GM18498 (cell line): ENCODE measurements at regions not wholly inside any gene's neighbourhood (a gene's known extent, or its start where the extent isn't known, plus 50 kb on each side); places are given as distances from the start of the nearest gene placed in this dataset.

Source experiments
- ATAC-seq: cut with Tn5 transposase; IDR thresholded peaks from one replicate; pipeline ENCODE4 v1.9.1; 2021; ENCODE audit warnings: mild to moderate bottlenecking, moderate library complexity; ENCODE audit not compliant: unreplicated experiment

GRCh38 chr4:163582703-163583102 is 88.2 kb downstream of the TMA16 start:
- ATAC-seq, result no peak

DNA sequence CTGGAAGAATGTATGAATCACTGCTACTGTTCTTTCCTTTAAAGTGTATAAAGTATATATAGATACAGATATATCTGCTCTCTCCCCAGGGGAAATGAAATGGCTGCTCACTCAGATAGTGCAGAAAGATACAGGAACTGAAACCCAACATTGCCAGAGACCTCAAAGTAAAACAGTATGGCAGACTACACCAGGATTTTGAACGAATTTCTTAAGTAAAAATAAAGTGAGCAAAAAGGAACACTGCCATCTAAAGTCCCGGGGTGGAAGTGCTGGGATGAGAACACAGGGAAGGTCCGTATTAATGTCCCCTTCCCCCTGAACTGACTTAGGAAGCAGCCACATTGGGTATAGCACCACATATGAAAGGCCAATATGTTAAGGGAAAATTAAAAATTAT is 93.4 kb downstream of the TMA16 start:
- ATAC-seq, result peak; percentile 55

DNA sequence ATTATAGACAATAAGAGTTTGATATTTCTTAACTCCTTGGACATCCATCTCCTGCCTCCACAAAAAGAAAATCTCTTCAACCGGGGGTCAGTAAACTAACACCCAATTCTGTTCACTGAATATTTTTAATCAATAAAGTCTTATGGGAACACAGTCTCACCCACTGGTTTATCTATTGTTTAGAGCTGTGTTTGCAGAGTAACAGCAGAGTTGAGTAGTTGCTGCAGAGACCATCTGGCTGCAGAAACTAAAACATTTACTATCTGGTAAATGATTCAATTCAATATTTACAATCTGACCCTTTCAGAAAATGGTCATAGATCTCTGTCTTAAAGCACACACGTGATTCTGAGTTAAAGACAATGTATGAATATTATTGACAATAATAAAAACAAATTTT is 94.0 kb downstream of the TMA16 start:
- ATAC-seq, result no peak

- ATAC-seq, result no peak
Observed at GRCh38 chr4:163590103-163590502, 95.6 kb downstream of the TMA16 start.

DNA sequence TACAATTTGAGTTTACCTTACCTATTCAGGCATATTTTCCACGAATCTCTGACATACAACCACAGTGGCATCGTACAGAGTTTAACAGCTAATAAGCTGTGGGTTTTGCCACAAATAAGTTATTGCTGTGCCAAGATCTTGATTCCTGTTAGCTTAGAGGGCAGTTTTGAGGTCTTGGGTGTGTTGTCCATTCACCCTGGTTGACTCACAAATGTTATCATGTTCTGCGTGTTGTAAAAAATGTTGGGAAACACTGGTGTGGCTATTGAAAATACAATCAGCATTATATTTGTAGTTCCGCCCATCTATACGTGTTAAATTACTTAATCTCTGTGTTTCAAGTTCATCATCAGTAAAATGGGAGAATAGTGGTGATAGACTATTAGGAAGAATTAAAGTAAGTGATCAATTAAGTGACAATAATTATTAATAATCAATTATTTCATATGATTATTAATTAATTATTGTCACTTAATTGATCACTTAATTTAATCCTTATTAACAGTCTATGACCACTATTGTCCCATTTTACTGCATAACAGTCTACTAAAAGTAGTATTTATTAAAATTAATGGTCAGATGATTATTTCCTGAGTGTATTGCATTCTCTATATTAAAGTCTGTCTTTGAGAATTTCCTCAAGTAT is 96.3 kb downstream of the TMA16 start:
- ATAC-seq, result no peak

DNA sequence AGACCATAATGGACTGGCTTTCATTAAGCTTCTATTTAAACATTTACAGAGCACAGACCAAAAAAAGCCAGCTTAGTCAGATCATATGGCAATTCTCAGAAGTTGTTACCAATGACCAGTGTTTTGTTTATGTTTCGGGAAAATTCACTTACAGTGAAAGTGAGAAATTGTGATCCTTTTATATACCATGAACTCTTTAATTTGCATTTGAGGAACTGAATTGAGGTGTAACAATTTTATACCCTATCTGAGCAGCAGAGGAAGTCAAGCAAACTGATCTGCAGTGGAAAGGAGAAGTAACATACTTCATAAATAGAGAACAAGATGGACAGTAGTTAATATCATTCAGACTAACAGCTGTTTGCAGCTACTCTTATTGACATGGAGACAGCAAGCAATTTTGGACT is 97.1 kb downstream of the TMA16 start:
- ATAC-seq, result peak; percentile 89

DNA sequence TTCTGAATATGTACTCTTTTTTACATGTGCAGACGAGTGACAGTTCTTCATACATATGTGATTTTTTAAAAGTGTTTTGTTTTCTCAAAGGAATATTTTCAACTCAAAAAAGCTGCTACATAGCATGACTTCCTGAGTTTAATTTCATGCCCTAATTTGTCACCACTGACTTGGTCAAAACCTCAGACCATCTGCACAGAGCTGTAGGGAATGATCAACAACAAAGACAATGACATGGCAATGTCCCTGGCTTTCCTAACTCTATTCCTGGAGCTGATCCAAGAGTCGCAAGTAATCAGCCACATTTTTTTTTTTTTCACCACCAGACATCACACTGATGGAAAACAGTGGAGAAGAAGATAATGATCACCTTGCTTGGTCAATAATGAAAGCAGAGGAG is 97.7 kb downstream of the TMA16 start:
- ATAC-seq, result no peak

DNA sequence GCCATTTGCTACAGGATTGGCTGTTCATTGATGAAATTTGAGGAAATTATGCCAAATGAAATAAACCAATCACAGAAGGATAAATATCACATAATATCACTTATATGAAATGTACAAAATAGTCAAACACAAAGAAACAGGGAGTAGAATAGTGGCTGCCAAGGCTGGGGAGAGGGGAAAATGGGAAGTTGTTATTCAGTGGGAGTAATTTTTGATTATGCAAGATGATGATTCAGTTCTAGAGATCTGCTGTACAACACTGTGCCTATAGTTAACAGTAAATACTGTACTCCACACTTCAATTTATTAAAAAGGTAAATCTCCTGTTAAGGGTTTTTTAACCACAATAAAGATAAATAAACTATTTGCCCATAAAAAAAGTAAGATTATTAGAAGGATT is 101.1 kb downstream of the TMA16 start:
- no peak for ATAC-seq

DNA sequence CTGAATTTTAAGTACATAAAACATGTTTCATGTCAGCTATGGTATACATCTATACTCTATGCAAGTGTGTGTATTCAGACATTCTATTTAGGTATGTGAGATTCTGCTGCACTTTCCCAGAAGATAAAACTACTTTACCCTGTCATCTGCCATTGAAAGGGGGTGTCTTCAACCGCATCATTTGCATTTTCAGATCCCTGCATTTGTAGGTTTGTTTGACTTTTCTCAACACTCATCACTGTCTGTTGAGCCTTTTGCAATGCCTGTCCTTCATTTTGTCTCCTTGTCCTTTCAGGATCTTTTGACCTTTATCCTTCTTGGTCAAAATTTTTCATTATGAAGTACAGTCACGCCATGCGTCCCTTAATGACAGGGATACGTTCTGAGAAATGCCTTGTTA is 103.5 kb downstream of the TMA16 start:
- peak; percentile 76 for ATAC-seq

DNA sequence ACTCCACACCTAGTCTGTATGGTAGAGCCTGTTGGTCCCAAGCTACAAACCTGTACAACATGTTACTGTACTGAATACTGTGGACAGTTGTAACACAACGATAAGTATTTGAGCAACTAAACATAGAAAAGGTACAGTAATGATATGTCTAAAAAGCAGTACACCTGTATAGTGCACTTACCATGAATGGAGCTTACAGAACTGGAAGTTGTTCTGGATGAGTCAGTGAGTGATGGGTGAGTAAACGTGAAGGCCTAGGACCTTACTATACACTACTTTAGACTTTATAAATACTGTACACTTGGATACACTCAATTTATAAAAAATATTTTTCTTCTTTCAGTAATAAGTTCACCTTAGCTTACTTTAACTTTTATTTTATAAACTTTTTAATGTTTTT is 104.0 kb downstream of the TMA16 start:
- ATAC-seq, result peak; percentile 25

DNA sequence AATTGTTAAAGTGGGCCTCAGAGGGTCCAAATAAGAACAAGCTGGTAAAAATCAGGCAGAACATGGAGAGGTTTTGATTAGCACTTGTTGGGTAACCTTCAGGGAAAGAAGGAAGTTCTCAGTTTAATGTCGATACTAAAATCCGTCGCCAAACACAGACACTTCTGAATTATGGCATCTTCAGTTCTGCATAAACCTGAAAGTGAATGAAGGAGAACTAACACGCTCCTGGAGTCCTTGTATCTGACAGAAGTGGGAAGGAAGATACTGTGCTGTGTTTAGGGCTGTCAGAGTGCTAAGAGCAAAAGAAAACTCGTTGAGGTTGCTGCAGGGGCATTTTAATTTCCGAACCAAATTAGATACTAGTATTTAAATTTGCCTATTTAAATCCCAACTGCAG is 106.2 kb downstream of the TMA16 start:
- ATAC-seq, result peak; percentile 41

GRCh38 chr4:163603257-163603656 is 108.8 kb downstream of the TMA16 start:
- ATAC-seq, result no peak

GRCh38 chr4:163606896-163607691 is 112.6 kb downstream of the TMA16 start:
- peak; percentile 24 for ATAC-seq

DNA sequence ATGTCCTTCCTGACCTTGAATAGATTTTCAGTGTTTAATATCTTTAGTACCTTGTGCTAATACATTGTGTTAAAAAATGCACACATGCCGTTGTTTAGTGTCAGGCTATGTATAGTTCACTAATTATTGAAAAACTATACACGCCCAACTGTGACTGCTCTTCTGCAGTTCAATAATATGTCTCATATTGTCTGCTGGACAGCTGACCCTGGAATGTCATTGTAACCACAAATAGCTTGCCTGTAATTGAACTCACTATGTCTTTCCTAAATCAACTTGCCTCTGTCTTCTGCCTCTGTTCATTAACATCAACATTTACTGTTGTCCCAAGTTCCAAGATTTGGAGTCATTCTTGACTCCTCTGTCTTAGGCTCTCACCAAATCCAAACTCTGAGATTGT is 114.5 kb downstream of the TMA16 start:
- ATAC-seq, result no peak

- no peak for ATAC-seq
Observed at GRCh38 chr4:163610648-163611047, 116.2 kb downstream of the TMA16 start.

- ATAC-seq, result no peak
Observed at GRCh38 chr4:163611182-163611581, 116.7 kb downstream of the TMA16 start.

DNA sequence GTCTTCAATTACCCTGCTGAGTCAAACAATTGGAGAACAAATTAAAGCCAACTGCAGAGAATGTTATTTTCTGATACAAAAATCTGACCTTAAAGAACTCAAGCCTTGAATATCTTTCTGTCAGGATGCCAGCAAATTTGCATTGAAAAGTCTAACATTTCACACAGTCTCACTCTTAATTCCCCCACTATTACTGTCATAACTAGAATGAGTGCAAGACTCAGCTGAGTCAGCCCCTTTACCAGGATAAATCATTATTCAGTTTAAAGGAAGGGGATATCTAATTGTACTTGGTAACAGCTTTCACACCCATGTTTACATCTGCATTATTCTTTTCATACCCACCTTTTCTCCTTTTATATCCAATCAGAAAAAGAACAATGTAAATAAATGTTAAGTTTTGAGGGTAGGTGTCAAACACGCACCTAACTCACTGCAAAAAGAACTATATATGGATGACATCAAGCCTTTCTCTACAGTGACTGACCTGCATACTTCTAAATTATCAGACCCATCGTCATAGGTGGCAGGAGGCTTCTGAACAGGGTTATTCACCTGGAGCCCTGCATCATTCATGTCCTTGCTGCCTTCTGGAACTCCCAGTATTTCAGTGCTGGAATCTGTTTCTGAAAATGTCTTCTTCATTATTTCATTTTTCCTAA is 117.4 kb downstream of the TMA16 start:
- peak; percentile 66 for ATAC-seq

DNA sequence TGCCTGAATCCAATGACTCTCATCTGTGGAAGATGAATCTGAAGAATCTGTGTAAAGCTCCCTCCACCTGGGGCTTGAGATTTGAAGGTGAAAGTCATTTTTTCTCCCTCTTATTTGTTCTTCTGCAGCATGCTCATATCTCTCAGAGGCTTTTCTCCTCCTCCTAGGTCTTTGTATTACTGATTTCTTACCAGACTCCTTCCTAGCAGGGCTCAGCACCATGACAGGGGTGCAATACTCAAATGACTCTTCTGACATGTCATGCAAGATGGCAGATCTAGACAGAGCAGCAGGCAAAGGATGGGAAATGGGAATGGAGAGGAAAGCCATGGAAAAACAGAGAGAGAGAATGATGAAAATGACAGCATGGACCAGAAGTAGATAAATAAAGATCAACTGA is 118.3 kb downstream of the TMA16 start:
- ATAC-seq, result no peak

DNA sequence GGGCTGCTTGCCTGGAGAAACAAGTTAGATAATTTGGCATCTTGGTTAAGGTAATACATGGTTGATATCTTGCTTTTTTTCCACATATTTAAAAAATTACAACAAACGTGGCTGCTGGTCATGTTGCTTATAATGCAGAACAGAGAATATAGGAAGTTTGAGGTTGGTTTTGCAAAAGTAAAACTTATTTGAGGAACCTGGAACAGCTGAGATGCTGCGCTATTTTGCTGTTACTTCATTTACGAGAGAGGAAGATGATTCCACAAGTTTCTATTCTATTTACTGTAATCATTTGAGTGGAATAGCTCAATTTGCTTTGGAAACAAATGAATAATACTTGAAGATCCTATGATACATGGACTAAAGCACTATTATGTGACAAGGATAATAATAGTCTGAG is 118.9 kb downstream of the TMA16 start:
- no peak for ATAC-seq

GRCh38 chr4:163614866-163615265 is 120.4 kb downstream of the TMA16 start:
- ATAC-seq, result no peak

DNA sequence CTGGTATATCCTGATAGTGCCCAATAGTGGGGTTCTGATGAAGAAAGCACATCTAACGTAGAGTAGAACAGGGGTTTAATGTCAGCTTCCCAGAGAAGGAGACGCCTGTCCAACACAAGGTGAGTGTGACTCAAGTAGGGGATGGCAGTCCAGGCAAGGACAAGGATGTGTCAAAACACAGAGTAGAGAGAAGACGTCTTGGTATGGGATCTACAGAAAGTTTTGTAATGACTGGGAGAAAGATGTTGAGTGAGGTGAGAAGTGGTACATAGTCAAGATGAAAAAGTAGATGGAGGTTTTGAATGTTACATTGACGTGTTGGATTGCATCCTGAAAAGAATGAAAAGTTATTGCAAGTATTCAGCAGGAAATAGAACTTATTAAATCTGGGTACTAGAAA is 124.4 kb downstream of the TMA16 start:
- ATAC-seq, result no peak

GRCh38 chr4:163620738-163621137 is 126.2 kb downstream of the TMA16 start:
- no peak for ATAC-seq
